NCI-H2227 (cell line): ENCODE measurements at regions not wholly inside any gene's neighbourhood (a gene's known extent, or its start where the extent isn't known, plus 50 kb on each side); places are given as distances from the start of the nearest gene placed in this dataset.

ENCODE experiments used
- DNase-seq: peaks from one replicate; lab custom pipeline; 2025; ENCODE audit not compliant: unreplicated experiment; lab: John Stamatoyannopoulos, UW

- DNase-seq = no peak
These were observed 102.2 kb downstream of the ARF6 start for GRCh38 chr14:49994951-49995561.

GRCh38 chr14:49997991-49998390 lies 105.1 kb downstream of the ARF6 start:
- DNase-seq = no peak

- DNase-seq = peak; percentile 29
These were observed 106.4 kb downstream of the ARF6 start for GRCh38 chr14:49999146-49999761.

GRCh38 chr14:49999826-50000379 lies 107.0 kb downstream of the ARF6 start:
- DNase-seq = no peak

- DNase-seq = peak; percentile 31
These were observed 107.7 kb downstream of the ARF6 start for GRCh38 chr14:50000380-50001150.

GRCh38 chr14:50001151-50001998 lies 108.5 kb downstream of the ARF6 start:
- DNase-seq = no peak

- DNase-seq = no peak
These were observed 109.4 kb downstream of the ARF6 start for GRCh38 chr14:50001999-50002925.

GRCh38 chr14:50002926-50003212 lies 110.0 kb downstream of the ARF6 start:
- DNase-seq = no peak

- DNase-seq = peak; percentile 63
These were observed 110.5 kb downstream of the ARF6 start for GRCh38 chr14:50003213-50004021.

- DNase-seq = no peak
These were observed 110.2 kb downstream of the VCPKMT start for GRCh38 chr14:50006141-50006540.

GRCh38 chr14:50007123-50007903 lies 109.1 kb downstream of the VCPKMT start:
- DNase-seq = no peak

GRCh38 chr14:50008562-50008961 lies 107.8 kb downstream of the VCPKMT start:
- DNase-seq = no peak

- no peak for DNase-seq
These were observed 107.4 kb downstream of the VCPKMT start for GRCh38 chr14:50008974-50009373.

GRCh38 chr14:50010752-50011151 lies 105.6 kb downstream of the VCPKMT start:
- no peak for DNase-seq

- no peak for DNase-seq
These were observed 105.1 kb downstream of the VCPKMT start for GRCh38 chr14:50011242-50011641.

GRCh38 chr14:50012644-50013043 lies 103.7 kb downstream of the VCPKMT start:
- DNase-seq = no peak

- no peak for DNase-seq
These were observed 103.0 kb downstream of the VCPKMT start for GRCh38 chr14:50013198-50013918.

- no peak for DNase-seq
These were observed 102.4 kb downstream of the VCPKMT start for GRCh38 chr14:50013934-50014333.
